ENCODE measurements at regions not wholly inside any gene's neighbourhood (a gene's known extent, or its start where the extent isn't known, plus 50 kb on each side); places are given as distances from the start of the nearest gene placed in this dataset.

DNA sequence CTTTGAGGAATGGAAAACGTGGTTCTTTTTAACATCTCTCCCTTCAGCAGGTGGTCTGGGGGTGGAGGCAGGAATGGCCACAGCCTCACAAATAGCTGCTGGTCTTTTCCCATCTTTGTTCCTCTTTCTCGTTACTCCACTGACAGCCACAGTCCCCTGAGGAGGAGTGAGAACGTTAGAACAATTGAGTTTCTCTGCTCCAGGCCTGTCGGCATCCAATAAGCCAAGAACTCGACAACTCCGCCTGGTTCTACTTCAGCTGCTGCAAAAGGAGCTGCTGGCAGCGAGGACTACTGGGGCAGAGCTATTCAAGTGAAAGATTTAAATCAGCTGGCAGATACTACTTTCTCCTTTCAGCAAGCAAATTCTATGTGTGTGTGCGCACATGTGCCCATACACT is 169.5 kb upstream of the GALNT2 start:
- TF ChIP-seq POLR2A (IDR thresholded peaks at IDR 0.05) (no peak), CTCF (IDR thresholded peaks at IDR 0.05 in 4 of 5, conservative IDR thresholded peaks at IDR 0.05 in 1 of 5) (no peak)
